Heart left ventricle (tissue), 13 donors: ENCODE measurements at regions not wholly inside any gene's neighbourhood (a gene's known extent, or its start where the extent isn't known, plus 50 kb on each side); places are given as distances from the start of the nearest gene placed in this dataset.

Experiments
- CTCF ChIP-seq, 12 donors: fragments of 200-600 bp; sonication (generic) in 4 of 12; IDR thresholded peaks; one replicate each; pipeline versions ENCODE4 v1.5.0 to v1.8.0; 2018 to 2022; ENCODE audit warnings: antibody characterized with exemption in 12 of 12, mild to moderate bottlenecking in 5 of 12
- POLR2A ChIP-seq, 2 donors: fragments of 450-650 bp; IDR thresholded peaks; one replicate each; pipeline ENCODE4 v1.6.1; 2017; ENCODE audit warnings: antibody characterized with exemption in 2 of 2, mild to moderate bottlenecking in 2 of 2, moderate library complexity in 2 of 2
- donor health status: ischemic (EF 13 %, LVEDD 7.1; RV severe dilation, severe dysfunction).
- donor health status: DM: no; HTN: yes; CAD: no.
- donor health status: DM: no; HTN: no; CAD: no.
- donor health status: ischemic (EF 25% LVEDD 6.9; RV normal size, moderate dysfunction).
- donor health status: ischemic (EF 25% LVEDD 5.7; RV mildly dilated, moderate dysfunction).
- donor health status: ischemic (EF 35%, LVEDD 5.7; RV mildly dilated, moderate dysfunction).
- donor health status: nonischemic (EF 11% LVEDD 7.7; RV severe dilation, severe dysfunction).
- donor health status: DM: yes; HTN: yes; CAD: no.
- donor health status: PGD.
- donor health status: ischemic (EF 29% LVEDD 5.4; RV normal size, mild dysfunction).
- donor health status: nonischemic (EF 23%, LVEDD 6.1; RV moderate dilation, normal function).

GRCh38 chr3:174424656-174425055 lies 434.5 kb upstream of the NAALADL2 start:
- TF ChIP-seq CTCF (IDR thresholded peaks at IDR 0.05) (no peak), POLR2A (IDR thresholded peaks at IDR 0.05) (no peak)
